ENCODE measurements at regions not wholly inside any gene's neighbourhood (a gene's known extent, or its start where the extent isn't known, plus 50 kb on each side); places are given as distances from the start of the nearest gene placed in this dataset.

GRCh38 chr14:80109055-80109454 lies 102.2 kb downstream of the DIO2 start:
- no peak overlapping the region for H3K27ac ChIP-seq
- no peaks in the 10 kb centered on the region for H3K9me3 ChIP-seq
- WGBS, 2 donors: 84 to 97% methylated on average over 1 of the region's 1 CpG
- H3K4me3 ChIP-seq (replicated peaks in 1 of 3): no peak overlapping the region
- no peaks in the 10 kb centered on the region for H3K4me1 ChIP-seq
- H3K27me3 ChIP-seq: no peaks in the 10 kb centered on the region
- DNase-seq: no peak
- H3K36me3 ChIP-seq: no peaks in the 10 kb centered on the region
- TF ChIP-seq POLR2A (IDR thresholded peaks at IDR 0.05) (no peak), CTCF (IDR thresholded peaks at IDR 0.05) (no peak)
- intact Hi-C loops (cut with DNase I): no loop called here

- Histone ChIP-seq H3K27ac (no peak overlapping the region), H3K36me3 (no peaks in the 10 kb centered on the region), H3K4me3 (replicated peaks in 1 of 3) (no peak overlapping the region), H3K27me3 (no peaks in the 10 kb centered on the region), H3K4me1 (no peaks in the 10 kb centered on the region), H3K9me3 (no peaks in the 10 kb centered on the region)
- no peak for DNase-seq
- intact Hi-C loops (cut with DNase I): no loop called here
- no peak for TF ChIP-seq POLR2A (IDR thresholded peaks at IDR 0.05)
- TF ChIP-seq CTCF (IDR thresholded peaks at IDR 0.05): no peak
- WGBS, 2 donors: 86 to 87% methylated on average over 2 of the region's 2 CpGs
These were observed 102.9 kb downstream of the DIO2 start for GRCh38 chr14:80108430-80108829.

GRCh38 chr14:80105488-80105994 lies 105.8 kb downstream of the DIO2 start:
- no peaks in the 10 kb centered on the region for H3K4me1 ChIP-seq
- H3K27ac ChIP-seq: no peak overlapping the region
- H3K4me3 ChIP-seq (replicated peaks in 1 of 3): no peak overlapping the region
- no peaks in the 10 kb centered on the region for H3K36me3 ChIP-seq
- H3K27me3 ChIP-seq: no peaks in the 10 kb centered on the region
- TF ChIP-seq CTCF (IDR thresholded peaks at IDR 0.05): no peak
- TF ChIP-seq POLR2A (IDR thresholded peaks at IDR 0.05): no peak
- no peaks in the 10 kb centered on the region for H3K9me3 ChIP-seq
- WGBS, 2 donors: 59 to 62% methylated on average over 5 of the region's 5 CpGs
- intact Hi-C loops (cut with DNase I): no loop called here
- DNase-seq: no peak

DNA sequence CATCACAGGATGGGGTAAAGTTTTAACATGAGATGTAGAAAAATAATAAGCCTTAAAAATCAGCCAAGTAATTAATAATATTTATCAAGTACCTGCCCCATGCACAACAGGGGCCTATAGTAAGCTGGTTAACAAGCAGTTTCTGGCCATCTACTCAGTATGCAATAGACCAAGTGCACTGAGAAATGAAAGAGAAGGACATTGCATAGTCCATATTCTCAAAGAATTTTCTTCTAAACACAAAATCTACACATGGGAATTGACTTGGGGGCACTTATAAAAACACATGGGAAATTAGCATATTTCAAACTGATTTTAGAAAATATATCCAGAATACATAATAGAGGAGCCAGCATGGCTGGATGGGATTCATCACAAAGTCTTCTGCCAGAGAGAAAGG lies 109.5 kb downstream of the DIO2 start:
- DNase-seq: no peak
- no peaks in the 10 kb centered on the region for H3K4me1 ChIP-seq

DNA sequence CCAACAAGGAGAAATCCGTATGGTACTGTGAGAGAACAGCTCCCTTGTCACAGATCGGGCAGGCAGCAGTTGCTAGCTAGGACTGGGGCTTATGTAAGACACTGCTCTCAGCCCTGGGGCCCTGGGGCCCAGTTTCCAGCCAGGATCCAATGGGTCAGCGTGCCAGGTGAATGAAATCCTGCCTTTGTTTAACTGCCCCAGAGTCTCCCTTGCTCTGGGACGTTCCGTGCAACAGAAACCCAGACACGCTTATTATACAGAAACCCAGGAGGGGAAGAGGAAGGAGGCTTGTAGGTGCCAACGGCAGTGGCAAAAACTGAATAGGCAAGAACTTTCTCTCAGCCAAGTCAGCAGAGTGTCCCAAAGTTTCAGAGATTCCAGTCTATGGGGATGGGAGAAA lies 110.6 kb downstream of the DIO2 start:
- intact Hi-C loops (cut with DNase I): no loop called here
- no peaks in the 10 kb centered on the region for H3K4me1 ChIP-seq
- no peaks in the 10 kb centered on the region for H3K36me3 ChIP-seq
- H3K27ac ChIP-seq: no peak overlapping the region
- WGBS, 2 donors: 92% methylated on average over 7 of the region's 7 CpGs
- no peak overlapping the region for H3K4me3 ChIP-seq (replicated peaks in 1 of 3)
- TF ChIP-seq POLR2A (IDR thresholded peaks at IDR 0.05) (no peak), CTCF (IDR thresholded peaks at IDR 0.05) (no peak)
- no peak for DNase-seq
- no peaks in the 10 kb centered on the region for H3K27me3 ChIP-seq
- H3K9me3 ChIP-seq: no peaks in the 10 kb centered on the region

More for the DNA sequence above, 109.5 kb downstream of the DIO2 start:
- Histone ChIP-seq H3K27me3 (no peaks in the 10 kb centered on the region), H3K4me3 (replicated peaks in 1 of 3) (no peak overlapping the region), H3K36me3 (no peaks in the 10 kb centered on the region), H3K27ac (no peak overlapping the region), H3K9me3 (no peaks in the 10 kb centered on the region)
- intact Hi-C loops (cut with DNase I): no loop called here
- TF ChIP-seq POLR2A (IDR thresholded peaks at IDR 0.05): no peak

- Histone ChIP-seq H3K4me1 (no peaks in the 10 kb centered on the region), H3K27me3 (no peaks in the 10 kb centered on the region), H3K4me3 (replicated peaks in 1 of 3) (no peak overlapping the region), H3K36me3 (no peaks in the 10 kb centered on the region), H3K27ac (no peak overlapping the region), H3K9me3 (no peaks in the 10 kb centered on the region)
- no peak for DNase-seq
- intact Hi-C loops (cut with DNase I): no loop called here
- 80 to 86% methylated on average over 4 of the region's 4 CpGs for WGBS, 2 donors
- TF ChIP-seq CTCF (IDR thresholded peaks at IDR 0.05) (no peak), POLR2A (IDR thresholded peaks at IDR 0.05) (no peak)
These were observed 115.7 kb downstream of the DIO2 start for GRCh38 chr14:80095623-80096022.
